AG04450 (cell line): ENCODE measurements at regions not wholly inside any gene's neighbourhood (a gene's known extent, or its start where the extent isn't known, plus 50 kb on each side); places are given as distances from the start of the nearest gene placed in this dataset.
A peak's percentile ranks its signal among the peaks of the same experiment; 100 is the strongest.

Experiments used
- CTCF ChIA-PET: fragments of 300-600, 350-600 bp; formaldehyde crosslinking; extraction: SDS; loops from one replicate; lab custom pipeline; 2022; ENCODE audit warnings: antibody characterized with exemption, inconsistent platforms; lab: Charles Lee
- POLR2A ChIA-PET: fragments of 350-600 bp; formaldehyde crosslinking; extraction: SDS; loops from one replicate; lab custom pipeline; 2021; ENCODE audit warnings: antibody characterized with exemption, inconsistent platforms; lab: Yijun Ruan, JAX
- DNase-seq: peaks from one replicate; pipeline ENCODE4 v3.0.0-alpha.2; 2011; ENCODE audit warnings: low read depth, low spot score
- H3K27ac ChIP-seq: one replicate; pipeline ENCODE4 v1.5.1; 2012; ENCODE audit warnings: low read depth, low read length, control low read depth
- H3K27me3 ChIP-seq: one replicate; pipeline ENCODE4 v1.6.0; 2012; ENCODE audit warnings: low read length; ENCODE audit not compliant: control insufficient read depth, insufficient read depth
- H3K4me3 ChIP-seq: 2 replicates; pipeline ENCODE4 v1.5.1; 2011; ENCODE audit warnings: mild to moderate bottlenecking, low read depth, low read length, control low read depth
- H3K9me3 ChIP-seq: 2 replicates; pipeline ENCODE4 v1.5.1; 2012; ENCODE audit warnings: low read length; ENCODE audit not compliant: control insufficient read depth, insufficient read depth
- CTCF ChIP-seq: IDR thresholded peaks from 2 replicates; pipeline ENCODE4 v1.5.1; 2011; ENCODE audit warnings: low read depth, low read length, control low read depth, inconsistent platforms

GRCh38 chr2:220151341-220151740, 523.9 kb downstream of the SLC4A3 start:
- Histone ChIP-seq H3K4me3 (no peak overlapping the region), H3K9me3 (no peaks in the 10 kb centered on the region), H3K27ac (no peak overlapping the region), H3K27me3 (no peaks in the 10 kb centered on the region)
- ChIA-PET CTCF (no interaction called here), POLR2A (no interaction called here)
- no peak for TF ChIP-seq CTCF
- no peak for DNase-seq

DNA sequence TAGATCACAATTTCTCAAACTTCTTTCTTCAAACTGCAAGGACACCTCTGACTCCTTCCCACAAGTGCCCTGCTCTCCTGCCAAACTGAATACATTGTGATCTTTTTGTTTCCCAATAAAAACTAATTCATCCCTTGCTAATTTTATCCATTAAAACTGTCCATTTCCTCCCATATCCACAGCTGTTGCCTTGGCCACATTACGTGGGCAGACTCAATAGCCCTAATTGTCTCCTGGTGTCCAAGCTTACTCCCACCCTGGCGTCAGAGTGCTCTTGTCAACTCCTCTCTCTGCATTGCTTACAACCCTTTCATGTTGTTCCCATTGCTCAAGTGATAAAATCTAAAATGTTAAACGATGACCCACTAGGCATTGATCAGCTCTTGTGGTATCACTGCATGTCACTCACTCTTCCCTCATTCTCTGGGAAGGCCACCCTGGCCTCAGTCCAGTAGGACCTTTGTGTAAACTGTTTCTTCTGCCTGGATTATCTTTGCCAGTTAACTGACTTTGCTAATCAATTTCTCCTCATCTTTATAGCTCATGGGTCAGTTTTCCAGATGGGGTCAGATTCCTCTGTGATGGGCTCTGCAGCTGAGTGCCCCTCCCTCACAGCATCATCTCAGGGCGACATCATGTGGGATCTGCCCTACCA, 525.0 kb downstream of the SLC4A3 start:
- no peak for TF ChIP-seq CTCF
- H3K4me3 ChIP-seq: no peak overlapping the region
- ChIA-PET CTCF (no interaction called here), POLR2A (no interaction called here)
- no peaks in the 10 kb centered on the region for H3K9me3 ChIP-seq
- no peak overlapping the region for H3K27ac ChIP-seq
- no peak for DNase-seq
- H3K27me3 ChIP-seq: no peaks in the 10 kb centered on the region

- ChIA-PET CTCF (no interaction called here), POLR2A (no interaction called here)
- no peak overlapping the region for H3K27ac ChIP-seq
- DNase-seq: no peak
- no peak for TF ChIP-seq CTCF
- no peaks in the 10 kb centered on the region for H3K9me3 ChIP-seq
- H3K27me3 ChIP-seq: no peaks in the 10 kb centered on the region
- no peak overlapping the region for H3K4me3 ChIP-seq
Observed at GRCh38 chr2:220153118-220153517, 525.7 kb downstream of the SLC4A3 start.

DNA sequence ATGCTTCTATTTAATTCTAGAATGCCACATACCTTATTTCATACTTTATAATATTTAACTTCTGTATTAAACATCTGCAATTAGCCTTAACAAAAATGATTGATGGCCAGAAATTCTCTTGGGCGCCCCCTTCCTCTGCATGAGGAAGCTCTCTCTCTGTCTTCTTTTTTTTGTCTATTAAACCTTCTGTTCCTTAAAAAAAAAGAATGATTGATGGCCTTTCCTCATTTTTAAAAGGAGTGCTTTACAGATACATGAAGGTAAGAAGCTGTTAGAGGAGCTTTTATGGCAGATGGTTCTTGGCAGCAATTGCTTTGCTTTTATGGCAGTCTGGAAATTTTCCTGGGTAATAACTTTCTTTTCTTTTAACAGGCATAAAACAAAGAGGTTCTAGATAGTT, 526.9 kb downstream of the SLC4A3 start:
- CTCF ChIA-PET: interaction anchor here (0.7 kb wide), 1 partner anchor 134 kb away, joined by 3 read pairs; no protein-coding TSS in a partner anchor
- POLR2A ChIA-PET: no interaction called here
- peak; percentile 27; the same call in 1 of the 2 replicates for TF ChIP-seq CTCF
- Histone ChIP-seq H3K4me3 (no peak overlapping the region), H3K27ac (no peak overlapping the region), H3K27me3 (no peaks in the 10 kb centered on the region), H3K9me3 (no peaks in the 10 kb centered on the region)
- DNase-seq: no peak

- ChIA-PET POLR2A (no interaction called here), CTCF (no interaction called here)
- H3K27ac ChIP-seq: no peak overlapping the region
- DNase-seq: no peak
- TF ChIP-seq CTCF: no peak
- no peaks in the 10 kb centered on the region for H3K27me3 ChIP-seq
- no peak overlapping the region for H3K4me3 ChIP-seq
- H3K9me3 ChIP-seq: no peaks in the 10 kb centered on the region
Observed at GRCh38 chr2:220157312-220157711, 529.9 kb downstream of the SLC4A3 start.
